ENCODE measurements at regions not wholly inside any gene's neighbourhood (a gene's known extent, or its start where the extent isn't known, plus 50 kb on each side); places are given as distances from the start of the nearest gene placed in this dataset.
"Not testable (repeated sequence)": the region's sequence is repeated elsewhere in the genome, so short reads cannot be mapped to it uniquely, and the experiment has no call there.

- not testable (repeated sequence) for H3K27me3 ChIP-seq (ENCODE audit: control insufficient read depth, insufficient read depth, low read length); H3K9me3 ChIP-seq (replicated peaks; ENCODE audit: control insufficient read depth, low read depth, low read length); H3K4me3 ChIP-seq (ENCODE audit: low read length); H3K36me3 ChIP-seq (ENCODE audit: control insufficient read depth, insufficient read depth, low read length); H3K27ac ChIP-seq (ENCODE audit: low read length); H3K4me1 ChIP-seq (ENCODE audit: control insufficient read depth, insufficient read depth, low read length); DNase-seq
- 90% methylated on average over 2 of the region's 5 CpGs for WGBS (ENCODE audit: insufficient coverage)
Observed at GRCh38 chr10:27319139-27319538, 78.5 kb upstream of the ACBD5 start.

DNA sequence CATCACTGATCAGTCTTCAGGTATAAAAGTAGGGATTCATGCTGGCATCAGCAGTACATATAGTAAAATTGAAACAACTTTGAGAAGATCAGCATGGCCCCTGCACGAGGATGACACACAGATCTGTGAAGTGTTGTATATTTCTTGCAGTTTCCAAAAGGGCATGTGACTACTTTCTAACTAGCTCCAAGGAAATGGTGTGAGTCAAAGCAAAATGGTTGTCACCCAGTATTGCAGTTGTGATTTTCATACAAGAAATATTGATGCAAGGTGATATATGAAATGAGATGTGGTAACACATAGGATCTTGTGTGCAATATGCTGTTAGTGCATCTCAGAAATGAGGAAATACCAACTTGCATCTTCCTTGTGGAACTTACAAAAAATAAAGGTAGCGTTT is 74.5 kb upstream of the ACBD5 start:
- H3K27me3 ChIP-seq (ENCODE audit: control insufficient read depth, insufficient read depth, low read length); H3K9me3 ChIP-seq (replicated peaks; ENCODE audit: control insufficient read depth, low read depth, low read length); H3K27ac ChIP-seq (ENCODE audit: low read length); H3K4me1 ChIP-seq (ENCODE audit: control insufficient read depth, insufficient read depth, low read length); H3K4me3 ChIP-seq (ENCODE audit: low read length); DNase-seq; H3K36me3 ChIP-seq (ENCODE audit: control insufficient read depth, insufficient read depth, low read length): not testable (repeated sequence)
- 100% methylated on average over 1 of the region's 2 CpGs for WGBS (ENCODE audit: insufficient coverage)

GRCh38 chr10:27313586-27313985 is 73.0 kb upstream of the ACBD5 start:
- H3K4me1 ChIP-seq (ENCODE audit: control insufficient read depth, insufficient read depth, low read length); DNase-seq; H3K27ac ChIP-seq (ENCODE audit: low read length); H3K27me3 ChIP-seq (ENCODE audit: control insufficient read depth, insufficient read depth, low read length); H3K9me3 ChIP-seq (replicated peaks; ENCODE audit: control insufficient read depth, low read depth, low read length); H3K4me3 ChIP-seq (ENCODE audit: low read length); H3K36me3 ChIP-seq (ENCODE audit: control insufficient read depth, insufficient read depth, low read length): not testable (repeated sequence)
- no CpG with 5 or more reads among the region's 3 CpGs for WGBS (ENCODE audit: insufficient coverage)

GRCh38 chr10:27312854-27313253 is 72.3 kb upstream of the ACBD5 start:
- Histone ChIP-seq H3K4me1 (ENCODE audit: control insufficient read depth, insufficient read depth, low read length) (no peaks in the 10 kb centered on the region), H3K27ac (ENCODE audit: low read length) (no peak overlapping the region), H3K9me3 (replicated peaks; ENCODE audit: control insufficient read depth, low read depth, low read length) (no peaks in the 10 kb centered on the region), H3K36me3 (ENCODE audit: control insufficient read depth, insufficient read depth, low read length) (no peaks in the 10 kb centered on the region), H3K4me3 (ENCODE audit: low read length) (no peak overlapping the region), H3K27me3 (ENCODE audit: control insufficient read depth, insufficient read depth, low read length) (no peaks in the 10 kb centered on the region)
- 93% methylated on average over 2 of the region's 4 CpGs for WGBS (ENCODE audit: insufficient coverage)
- no peak for DNase-seq

DNA sequence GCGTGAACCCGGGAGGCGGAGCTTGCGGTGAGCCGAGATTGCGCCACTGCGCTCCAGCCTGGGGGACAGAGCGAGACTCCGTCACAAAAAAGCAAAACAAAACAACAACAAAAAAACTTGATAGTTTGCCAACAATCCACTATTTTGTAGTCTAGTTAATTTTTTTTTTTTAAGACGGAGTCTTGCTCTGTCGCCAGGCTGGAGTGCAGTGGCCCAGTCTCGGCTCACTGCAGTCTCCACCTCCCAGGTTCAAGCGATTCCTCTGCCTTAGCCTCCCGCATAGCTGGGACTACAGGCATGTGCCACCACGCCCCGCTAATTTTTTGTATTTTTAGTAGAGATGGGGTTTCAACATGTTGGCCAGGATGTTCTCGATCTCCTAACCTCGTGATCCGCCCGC is 71.2 kb upstream of the ACBD5 start:
- H3K4me1 ChIP-seq (ENCODE audit: control insufficient read depth, insufficient read depth, low read length); H3K9me3 ChIP-seq (replicated peaks; ENCODE audit: control insufficient read depth, low read depth, low read length); H3K36me3 ChIP-seq (ENCODE audit: control insufficient read depth, insufficient read depth, low read length); H3K4me3 ChIP-seq (ENCODE audit: low read length); H3K27me3 ChIP-seq (ENCODE audit: control insufficient read depth, insufficient read depth, low read length); H3K27ac ChIP-seq (ENCODE audit: low read length); DNase-seq: not testable (repeated sequence)
- 93% methylated on average over 5 of the region's 20 CpGs for WGBS (ENCODE audit: insufficient coverage)

GRCh38 chr10:27298522-27298850 is 57.9 kb upstream of the ACBD5 start:
- H3K36me3 ChIP-seq (ENCODE audit: control insufficient read depth, insufficient read depth, low read length); H3K4me3 ChIP-seq (ENCODE audit: low read length); H3K4me1 ChIP-seq (ENCODE audit: control insufficient read depth, insufficient read depth, low read length); H3K27ac ChIP-seq (ENCODE audit: low read length); DNase-seq; H3K9me3 ChIP-seq (replicated peaks; ENCODE audit: control insufficient read depth, low read depth, low read length); H3K27me3 ChIP-seq (ENCODE audit: control insufficient read depth, insufficient read depth, low read length): not testable (repeated sequence)
- no CpG with 5 or more reads among the region's 4 CpGs for WGBS (ENCODE audit: insufficient coverage)

- Histone ChIP-seq H3K27ac (ENCODE audit: low read length) (no peak overlapping the region), H3K9me3 (replicated peaks; ENCODE audit: control insufficient read depth, low read depth, low read length) (no peaks in the 10 kb centered on the region), H3K4me3 (ENCODE audit: low read length) (no peak overlapping the region), H3K36me3 (ENCODE audit: control insufficient read depth, insufficient read depth, low read length) (no peaks in the 10 kb centered on the region), H3K4me1 (ENCODE audit: control insufficient read depth, insufficient read depth, low read length) (no peaks in the 10 kb centered on the region), H3K27me3 (ENCODE audit: control insufficient read depth, insufficient read depth, low read length) (no peaks in the 10 kb centered on the region)
- WGBS (ENCODE audit: insufficient coverage): 60% methylated on average over 1 of the region's 6 CpGs
- no peak for DNase-seq
Observed at GRCh38 chr10:27297844-27298521, 57.4 kb upstream of the ACBD5 start.

- not testable (repeated sequence) for H3K4me1 ChIP-seq (ENCODE audit: control insufficient read depth, insufficient read depth, low read length); H3K4me3 ChIP-seq (ENCODE audit: low read length); H3K27ac ChIP-seq (ENCODE audit: low read length); H3K27me3 ChIP-seq (ENCODE audit: control insufficient read depth, insufficient read depth, low read length); DNase-seq; H3K36me3 ChIP-seq (ENCODE audit: control insufficient read depth, insufficient read depth, low read length); H3K9me3 ChIP-seq (replicated peaks; ENCODE audit: control insufficient read depth, low read depth, low read length)
- WGBS (ENCODE audit: insufficient coverage): 80% methylated on average over 2 of the region's 26 CpGs
Observed at GRCh38 chr10:27296285-27296684, 55.7 kb upstream of the ACBD5 start.

GRCh38 chr10:27291253-27291895 is 50.8 kb upstream of the ACBD5 start:
- DNase-seq: not testable (repeated sequence)

More at GRCh38 chr10:27291253-27291895, 50.8 kb upstream of the ACBD5 start:
- not testable (repeated sequence) for H3K4me3 ChIP-seq (ENCODE audit: low read length); H3K4me1 ChIP-seq (ENCODE audit: control insufficient read depth, insufficient read depth, low read length); H3K27me3 ChIP-seq (ENCODE audit: control insufficient read depth, insufficient read depth, low read length); H3K36me3 ChIP-seq (ENCODE audit: control insufficient read depth, insufficient read depth, low read length); H3K9me3 ChIP-seq (replicated peaks; ENCODE audit: control insufficient read depth, low read depth, low read length); H3K27ac ChIP-seq (ENCODE audit: low read length)
- WGBS (ENCODE audit: insufficient coverage): no CpG with 5 or more reads among the region's 5 CpGs
